Transverse colon (tissue), 4 donors: ENCODE measurements at regions not wholly inside any gene's neighbourhood (a gene's known extent, or its start where the extent isn't known, plus 50 kb on each side); places are given as distances from the start of the nearest gene placed in this dataset.
"Not testable (repeated sequence)": the region's sequence is repeated elsewhere in the genome, so short reads cannot be mapped to it uniquely, and the experiment has no call there.

ENCODE experiments used
- DNase-seq: peaks from one replicate; pipeline ENCODE4 v3.0.0-alpha.2; 2019
- H3K27ac ChIP-seq, 4 donors: fragments of 200-600 bp; sonication (generic); 2 replicates each; pipeline ENCODE4 v1.5.1; 2016 to 2018; ENCODE audit warnings: inconsistent platforms in 4 of 4
- H3K27me3 ChIP-seq: fragments of 200-600 bp; sonication (generic); 2 replicates; pipeline ENCODE4 v1.5.1; 2017; ENCODE audit warnings: inconsistent platforms
- H3K36me3 ChIP-seq, 4 donors: fragments of 200-600 bp; sonication (generic); 2 replicates each; pipeline ENCODE4 v1.5.1; 2017 to 2019; ENCODE audit warnings: inconsistent platforms in 4 of 4
- H3K4me1 ChIP-seq, 4 donors: fragments of 200-600 bp; sonication (generic); 2 replicates each; pipeline ENCODE4 v1.5.1; 2017 to 2020; ENCODE audit warnings: inconsistent platforms in 4 of 4
- H3K4me3 ChIP-seq, 4 donors: fragments of 200-600 bp; sonication (generic); 1 replicate in 1 of 4; 2 replicates in 3 of 4; pipeline versions ENCODE4 v1.5.1 to v1.6.1; 2017 to 2019; ENCODE audit warnings: inconsistent platforms in 4 of 4
- H3K9me3 ChIP-seq, 2 donors: fragments of 200-600 bp; sonication (generic); 2 replicates each; pipeline ENCODE4 v1.5.1; 2017 to 2019; ENCODE audit warnings: inconsistent platforms in 2 of 2
- CTCF ChIP-seq, 5 experiments: fragments of 200-600 bp in 3 of 5; fragments of 450-650 bp in 2 of 5; sonication (generic) in 3 of 5; IDR thresholded peaks; 1 replicate in 2 of 5; 2 replicates in 3 of 5; pipeline ENCODE4 v1.5.1; 2016 to 2017; ENCODE audit warnings: antibody characterized with exemption in 5 of 5, inconsistent platforms in 3 of 5, mild to moderate bottlenecking in 2 of 5, moderate library complexity in 1 of 5
- EP300 ChIP-seq: sonication (generic); formaldehyde crosslinking; IDR thresholded peaks from one replicate; pipeline ENCODE4 v1.6.1; 2017; ENCODE audit warnings: antibody characterized with exemption, low read depth
- POLR2A ChIP-seq: fragments of 450-650 bp; IDR thresholded peaks from one replicate; pipeline ENCODE4 v1.6.1; 2016; ENCODE audit warnings: antibody characterized with exemption, mild to moderate bottlenecking, moderate library complexity
- POLR2AphosphoS5 ChIP-seq, 3 donors: sonication (generic); formaldehyde crosslinking; IDR thresholded peaks; one replicate each; pipeline ENCODE4 v1.6.1; 2016; ENCODE audit warnings: antibody characterized with exemption in 3 of 3
- WGBS, 2 donors: methylation state at CpG; one replicate each; pipeline ENCODE4 v1.1.5; 2018; ENCODE audit warnings: low coverage in 1 of 2; 5-methylcytosine and 5-hydroxymethylcytosine counted together
- in situ Hi-C, 4 donors: fragments of 200-750 bp; cut with MboI; loops; one replicate each; pipeline versions ENCODE4 v1.15.0 to v1.15.1; 2017; ENCODE audit warnings: low sequenced_read_pairs in 3 of 4, low pct_ligation_motif_present in 1 of 4, low pct_unique_long_range_greater_than_20kb in 1 of 4
- intact Hi-C: fragments of 100-400 bp; cut with DNase I; formaldehyde crosslinking; loops from one replicate; pipeline ENCODE4 v1.15.1; 2023; ENCODE audit warnings: low total_unique reads

GRCh38 chr2:16183345-16183744 is 243.0 kb downstream of the MYCN start:
- Histone ChIP-seq H3K27ac (no peak overlapping the region), H3K4me1 (peaks cover 0 to 9% (median 3%) of the 10 kb centered on the region in 4 donors), H3K27me3 (no peaks in the 10 kb centered on the region), H3K9me3 (no peaks in the 10 kb centered on the region), H3K36me3 (no peaks in the 10 kb centered on the region), H3K4me3 (no peak overlapping the region)
- TF ChIP-seq CTCF (IDR thresholded peaks at IDR 0.05), result no peak
- TF ChIP-seq POLR2AphosphoS5 (IDR thresholded peaks at IDR 0.05), result no peak
- TF ChIP-seq POLR2A, result no peak
- no peak for TF ChIP-seq EP300
- intact Hi-C loops, result no loop called here
- DNase-seq, result no peak
- in situ Hi-C loops, result no loop called here
- WGBS, 2 donors, result 81 to 96% methylated on average over 3 of the region's 3 CpGs

- no peaks in the 10 kb centered on the region for H3K27me3 ChIP-seq
- H3K4me1 ChIP-seq, result peaks cover 0 to 9% (median 3%) of the 10 kb centered on the region in 4 donors
- no peak for TF ChIP-seq EP300
- TF ChIP-seq POLR2AphosphoS5 (IDR thresholded peaks at IDR 0.05), result no peak
- no peak for TF ChIP-seq CTCF (IDR thresholded peaks at IDR 0.05)
- no peak for TF ChIP-seq POLR2A
- in situ Hi-C loops (no loop called here), intact Hi-C loops (no loop called here)
- no peaks in the 10 kb centered on the region for H3K36me3 ChIP-seq
- no peak overlapping the region for H3K27ac ChIP-seq
- DNase-seq, result no peak
- no peaks in the 10 kb centered on the region for H3K9me3 ChIP-seq
- H3K4me3 ChIP-seq, result no peak overlapping the region
Observed at GRCh38 chr2:16182841-16183240, 242.5 kb downstream of the MYCN start.

- H3K36me3 ChIP-seq, H3K9me3 ChIP-seq, in situ Hi-C loops, H3K4me3 ChIP-seq, DNase-seq, intact Hi-C loops, H3K4me1 ChIP-seq, H3K27ac ChIP-seq, H3K27me3 ChIP-seq: not testable (repeated sequence)
- WGBS, 2 donors, result 98 to 100% methylated on average over 1 to 2 of the region's 2 CpGs
Observed at GRCh38 chr2:16182311-16182815, 242.0 kb downstream of the MYCN start.

GRCh38 chr2:16181741-16182090 is 241.4 kb downstream of the MYCN start:
- intact Hi-C loops, result no loop called here
- no peaks in the 10 kb centered on the region for H3K27me3 ChIP-seq

More at GRCh38 chr2:16181741-16182090, 241.4 kb downstream of the MYCN start:
- Histone ChIP-seq H3K4me3 (no peak overlapping the region), H3K4me1 (peaks cover 0 to 9% (median 3%) of the 10 kb centered on the region in 4 donors), H3K27ac (no peak overlapping the region), H3K36me3 (no peaks in the 10 kb centered on the region), H3K9me3 (no peaks in the 10 kb centered on the region)
- TF ChIP-seq POLR2AphosphoS5 (IDR thresholded peaks at IDR 0.05) (no peak), CTCF (IDR thresholded peaks at IDR 0.05) (no peak), POLR2A (no peak), EP300 (no peak)
- DNase-seq, result no peak
- in situ Hi-C loops, result no loop called here
- 89% methylated on average over 8 of the region's 8 CpGs; no CpG with 5 or more reads in 1 of the 2 donors for WGBS, 2 donors
